ENCODE measurements at regions not wholly inside any gene's neighbourhood (a gene's known extent, or its start where the extent isn't known, plus 50 kb on each side); places are given as distances from the start of the nearest gene placed in this dataset.
A peak's percentile ranks its signal among the peaks of the same experiment; 100 is the strongest.
"Not testable (repeated sequence)": the region's sequence is repeated elsewhere in the genome, so short reads cannot be mapped to it uniquely, and the experiment has no call there.

- peak; percentile 22 for DNase-seq (ENCODE audit: low read depth)
These were observed 194.2 kb upstream of the GLRA1 start for GRCh38 chr5:152118676-152119470.

- DNase-seq (ENCODE audit: low read depth) = no peak
These were observed 192.3 kb upstream of the GLRA1 start for GRCh38 chr5:152116934-152117333.

GRCh38 chr5:152113401-152113800, 188.8 kb upstream of the GLRA1 start:
- peak; percentile 4 for DNase-seq (ENCODE audit: low read depth)

GRCh38 chr5:152107220-152107619, 182.6 kb upstream of the GLRA1 start:
- no peak for DNase-seq (ENCODE audit: low read depth)

DNA sequence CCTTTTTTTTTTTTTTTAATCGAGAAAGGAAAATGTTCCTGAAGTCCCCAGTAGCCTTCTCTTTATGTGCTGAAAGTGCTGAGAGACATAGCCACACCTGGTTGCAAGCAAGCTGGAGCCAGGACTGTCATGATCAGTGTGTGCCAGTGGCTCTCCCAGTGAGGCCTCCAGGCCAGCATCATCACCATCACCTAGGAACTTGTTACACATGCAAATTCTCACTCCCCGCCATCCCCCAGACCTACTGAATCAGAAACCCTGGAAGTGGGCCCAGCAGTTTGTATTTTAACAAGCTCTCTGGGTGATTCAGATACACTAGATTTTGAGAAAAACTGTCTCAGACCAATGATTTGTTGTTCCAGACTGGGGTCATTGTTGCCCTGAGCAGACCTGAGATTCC, 181.9 kb upstream of the GLRA1 start:
- DNase-seq (ENCODE audit: low read depth) = no peak

DNA sequence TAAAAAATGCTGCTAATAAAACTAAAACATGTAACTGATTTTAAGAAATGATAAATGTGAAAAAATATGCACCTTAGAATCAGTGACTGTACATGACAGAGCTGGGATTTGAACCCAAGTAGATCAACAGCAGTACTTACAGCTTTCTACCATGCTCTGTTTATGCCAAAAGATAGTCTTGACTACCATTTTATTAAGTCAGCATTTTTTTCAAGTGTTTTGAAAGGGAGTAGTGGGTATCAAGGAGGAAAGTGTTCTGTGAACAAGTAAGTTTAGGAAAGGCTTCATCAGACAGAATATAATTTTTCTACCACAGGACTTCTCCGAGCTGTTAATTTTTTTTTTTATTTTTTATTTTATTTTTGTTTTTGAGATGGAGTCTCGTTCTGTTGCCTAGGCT, 180.4 kb upstream of the GLRA1 start:
- DNase-seq (ENCODE audit: low read depth) = no peak

- no peak for DNase-seq (ENCODE audit: low read depth)
These were observed 179.6 kb upstream of the GLRA1 start for GRCh38 chr5:152104211-152104610.

- not testable (repeated sequence) for DNase-seq (ENCODE audit: low read depth)
These were observed 178.3 kb upstream of the GLRA1 start for GRCh38 chr5:152102908-152103307.

GRCh38 chr5:152102057-152102456, 177.4 kb upstream of the GLRA1 start:
- no peak for DNase-seq (ENCODE audit: low read depth)

- DNase-seq (ENCODE audit: low read depth) = no peak
These were observed 175.8 kb upstream of the GLRA1 start for GRCh38 chr5:152100462-152100861.

DNA sequence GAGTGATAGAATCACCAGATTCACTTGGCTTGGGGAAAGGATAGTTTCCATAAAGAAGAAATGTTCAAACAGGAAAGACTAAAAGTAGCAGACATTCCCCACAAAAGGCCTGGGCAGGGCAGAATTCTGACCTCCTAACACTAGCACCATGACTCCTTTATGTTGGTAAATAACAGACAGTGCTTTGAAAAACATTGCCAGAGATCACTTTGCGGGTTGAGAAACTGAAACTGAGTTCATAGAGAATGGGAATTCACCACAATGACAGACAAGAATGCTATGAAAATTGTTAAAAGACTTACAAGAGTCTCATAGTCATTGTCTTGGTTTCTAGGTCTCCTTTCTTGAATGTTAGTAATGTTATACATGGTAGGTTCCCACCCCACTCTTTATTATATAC, 172.5 kb upstream of the GLRA1 start:
- DNase-seq (ENCODE audit: low read depth) = peak; percentile 8

- no peak for DNase-seq (ENCODE audit: low read depth)
These were observed 170.1 kb upstream of the GLRA1 start for GRCh38 chr5:152094716-152095115.

DNA sequence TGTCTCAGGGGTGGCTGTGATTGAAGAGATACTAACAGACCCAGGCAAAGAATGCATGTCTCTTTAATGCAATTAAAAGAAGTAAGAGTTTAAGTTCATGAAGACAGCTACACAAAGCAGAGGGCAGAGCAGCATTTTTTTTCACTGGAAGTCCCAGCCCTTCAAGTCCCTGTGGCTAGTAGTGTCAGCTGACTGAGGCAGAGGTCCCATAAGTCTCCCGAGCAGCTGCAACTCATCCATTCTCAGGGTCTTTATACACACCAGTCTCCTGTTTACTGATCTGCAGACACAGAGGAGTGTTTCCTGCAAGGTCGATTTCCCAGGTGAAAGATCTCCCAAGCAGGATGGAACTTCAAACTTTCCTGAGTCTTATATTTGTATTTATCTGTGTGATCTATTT, 169.4 kb upstream of the GLRA1 start:
- DNase-seq (ENCODE audit: low read depth) = no peak

- peak; percentile 9 for DNase-seq (ENCODE audit: low read depth)
These were observed 167.9 kb upstream of the GLRA1 start for GRCh38 chr5:152092580-152092979.

DNA sequence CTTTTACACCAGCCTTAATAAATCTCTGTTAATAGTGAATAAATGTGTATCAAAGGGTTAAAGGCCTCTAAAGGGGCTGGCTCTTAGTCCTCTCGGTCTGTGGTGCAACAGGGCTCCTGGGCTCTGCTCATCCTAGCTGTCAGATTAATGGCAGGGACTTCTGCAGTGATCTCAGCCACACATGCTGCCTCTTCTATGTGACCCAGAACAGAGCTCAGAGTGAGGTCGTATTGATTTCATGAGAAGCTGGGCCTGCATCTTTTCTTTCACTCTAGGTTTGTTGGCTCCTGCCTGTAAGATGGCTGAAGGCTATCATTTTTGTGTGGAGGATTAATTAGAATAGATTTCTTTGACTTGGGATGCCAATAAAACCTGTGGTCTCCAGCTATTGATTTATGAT, 165.0 kb upstream of the GLRA1 start:
- DNase-seq (ENCODE audit: low read depth) = no peak

GRCh38 chr5:152086668-152087067, 162.0 kb upstream of the GLRA1 start:
- DNase-seq (ENCODE audit: low read depth) = no peak

GRCh38 chr5:152084476-152084875, 159.8 kb upstream of the GLRA1 start:
- no peak for DNase-seq (ENCODE audit: low read depth)

GRCh38 chr5:152083231-152083630, 158.6 kb upstream of the GLRA1 start:
- no peak for DNase-seq (ENCODE audit: low read depth)

GRCh38 chr5:152072091-152072490, 147.4 kb upstream of the GLRA1 start:
- DNase-seq (ENCODE audit: low read depth) = peak; percentile 2

DNA sequence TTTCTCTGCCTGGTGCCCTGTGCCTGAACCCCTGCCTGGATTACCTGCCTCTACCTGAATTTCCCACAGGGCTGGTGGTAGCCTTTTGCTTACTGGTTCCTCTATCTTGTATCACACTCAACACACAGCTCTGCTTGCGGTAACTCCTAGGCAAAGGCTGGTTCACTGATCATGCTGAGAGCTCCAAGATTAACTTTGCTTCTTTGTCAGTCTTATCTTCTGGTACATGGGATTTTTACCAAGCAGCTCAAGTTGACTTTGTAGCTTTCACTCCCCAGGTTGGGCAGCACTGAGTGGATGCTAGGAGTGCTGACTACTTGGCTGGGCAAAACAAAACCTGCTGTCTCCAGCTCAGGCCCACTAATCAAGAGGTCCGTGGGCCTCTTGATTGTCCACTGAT, 145.9 kb upstream of the GLRA1 start:
- DNase-seq (ENCODE audit: low read depth) = no peak

- DNase-seq (ENCODE audit: low read depth) = no peak
These were observed 142.1 kb upstream of the GLRA1 start for GRCh38 chr5:152066784-152067183.

GRCh38 chr5:152063004-152063403, 138.4 kb upstream of the GLRA1 start:
- no peak for DNase-seq (ENCODE audit: low read depth)

DNA sequence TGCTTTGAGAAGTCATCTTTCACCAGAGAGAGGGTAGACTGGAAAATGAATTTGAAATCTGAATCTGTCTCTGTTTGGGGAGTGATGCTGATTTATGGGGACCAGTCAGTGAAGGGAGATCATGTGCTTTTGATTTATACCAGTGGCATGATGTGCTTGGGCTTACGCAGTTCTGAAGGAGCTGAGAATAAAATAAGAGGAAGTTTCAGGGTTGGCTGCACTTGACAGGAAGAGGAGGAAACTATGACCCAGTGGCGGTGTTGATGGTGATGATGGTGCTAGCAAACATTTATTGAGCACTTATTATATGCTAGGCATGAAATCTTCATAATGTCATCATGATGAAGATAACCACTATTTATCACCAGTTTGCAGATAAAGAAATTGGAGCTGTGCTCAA, 136.4 kb upstream of the GLRA1 start:
- DNase-seq (ENCODE audit: low read depth) = no peak

GRCh38 chr5:152058267-152058666, 133.6 kb upstream of the GLRA1 start:
- no peak for DNase-seq (ENCODE audit: low read depth)
